ENCODE measurements at regions not wholly inside any gene's neighbourhood (a gene's known extent, or its start where the extent isn't known, plus 50 kb on each side); places are given as distances from the start of the nearest gene placed in this dataset.

DNA sequence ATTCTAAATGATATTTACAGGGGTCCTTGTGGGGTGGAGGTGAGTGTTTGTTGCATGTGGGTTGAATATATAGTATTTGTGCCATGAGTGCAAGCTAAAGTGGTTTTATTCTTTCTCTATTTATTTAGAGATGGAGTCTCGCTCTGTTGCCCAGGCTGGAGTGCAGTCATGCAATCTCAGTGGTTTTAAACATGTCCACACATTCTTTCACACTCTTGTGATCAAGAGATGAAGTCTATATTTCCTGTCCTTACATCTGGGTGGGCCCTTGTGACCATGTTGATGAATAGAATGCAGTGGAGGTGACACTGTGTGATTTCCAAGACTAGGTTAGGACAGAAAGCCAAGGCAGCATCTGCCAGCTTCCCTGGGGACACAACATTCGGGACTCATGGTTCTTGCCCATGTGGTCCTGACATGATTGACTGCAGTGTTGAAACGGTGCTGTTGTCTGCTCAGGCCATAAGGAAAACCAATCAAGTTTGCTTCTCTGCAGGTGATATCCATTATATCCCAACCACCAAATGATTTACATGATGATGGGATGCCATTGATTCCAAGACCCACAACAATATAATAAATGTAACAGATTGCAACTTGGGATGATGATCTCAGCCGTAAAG is 172.6 kb downstream of the SUDS3 start:
- H3K4me1 Mint-ChIP-seq = no peaks in the 10 kb centered on the region
- H3K27ac Mint-ChIP-seq = no peak overlapping the region
- H3K4me3 Mint-ChIP-seq = no peak overlapping the region
- peaks cover under 1 to 4% of the 10 kb centered on the region in 2 donors for H3K27me3 Mint-ChIP-seq
- ATAC-seq (replicated peaks) = no peak
- no peaks in the 10 kb centered on the region for H3K36me3 Mint-ChIP-seq
- peaks cover 4 to 10% of the 10 kb centered on the region in 2 donors for H3K9me3 Mint-ChIP-seq
- DNase-seq = no peak

DNA sequence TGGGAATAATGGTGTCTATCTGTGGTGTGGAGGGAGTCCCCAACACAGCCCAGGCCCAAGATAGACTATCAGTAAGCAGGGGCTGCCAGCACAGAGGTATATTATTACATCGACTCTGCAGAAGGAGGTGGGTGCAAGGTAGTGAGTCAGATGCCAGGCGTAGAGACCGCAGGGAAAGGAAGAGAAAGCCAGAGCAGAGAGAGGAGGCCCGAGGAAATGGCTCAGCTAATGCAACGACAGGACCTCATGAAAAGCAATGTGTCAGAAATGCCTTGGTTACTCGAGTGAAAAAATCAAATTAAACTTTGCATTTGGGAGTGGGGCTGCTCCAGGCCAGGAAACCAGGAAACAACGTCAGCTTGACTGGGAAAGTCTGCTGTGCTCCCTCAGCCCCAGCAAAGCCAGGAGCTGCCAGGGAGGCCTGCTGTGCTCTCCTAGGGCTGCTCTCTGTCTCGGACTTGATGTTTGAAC is 173.2 kb downstream of the SUDS3 start:
- Mint-ChIP-seq H3K4me1 (no peaks in the 10 kb centered on the region), H3K9me3 (peaks cover 4 to 10% of the 10 kb centered on the region in 2 donors)

GRCh38 chr12:118553856-118554504 is 177.6 kb downstream of the SUDS3 start:
- no peaks in the 10 kb centered on the region for H3K36me3 Mint-ChIP-seq
- ATAC-seq (replicated peaks) = no peak
- H3K27ac Mint-ChIP-seq = no peak overlapping the region
- peaks cover 0 to 4% of the 10 kb centered on the region in 2 donors for H3K27me3 Mint-ChIP-seq
- H3K4me3 Mint-ChIP-seq = no peak overlapping the region
- peaks cover 0 to 7% of the 10 kb centered on the region in 2 donors for H3K9me3 Mint-ChIP-seq
- DNase-seq = no peak
- no peaks in the 10 kb centered on the region for H3K4me1 Mint-ChIP-seq

More for the DNA sequence above, 173.2 kb downstream of the SUDS3 start:
- H3K27ac Mint-ChIP-seq = peak overlapping the region; percentile 60
- ATAC-seq (replicated peaks) (no peak), DNase-seq (no peak)
- no peak overlapping the region for H3K4me3 Mint-ChIP-seq
- H3K36me3 Mint-ChIP-seq = no peaks in the 10 kb centered on the region
- peaks cover 4% of the 10 kb centered on the region in 2 donors for H3K27me3 Mint-ChIP-seq

- DNase-seq (no peak), ATAC-seq (replicated peaks) (no peak)
- no peaks in the 10 kb centered on the region for H3K4me1 Mint-ChIP-seq
- no peak overlapping the region for H3K27ac Mint-ChIP-seq
- peaks cover 0 to 4% of the 10 kb centered on the region in 2 donors for H3K27me3 Mint-ChIP-seq
- H3K9me3 Mint-ChIP-seq = no peaks in the 10 kb centered on the region
- H3K4me3 Mint-ChIP-seq = no peak overlapping the region
- H3K36me3 Mint-ChIP-seq = no peaks in the 10 kb centered on the region
These were observed 182.6 kb downstream of the SUDS3 start for GRCh38 chr12:118558941-118559340.

DNA sequence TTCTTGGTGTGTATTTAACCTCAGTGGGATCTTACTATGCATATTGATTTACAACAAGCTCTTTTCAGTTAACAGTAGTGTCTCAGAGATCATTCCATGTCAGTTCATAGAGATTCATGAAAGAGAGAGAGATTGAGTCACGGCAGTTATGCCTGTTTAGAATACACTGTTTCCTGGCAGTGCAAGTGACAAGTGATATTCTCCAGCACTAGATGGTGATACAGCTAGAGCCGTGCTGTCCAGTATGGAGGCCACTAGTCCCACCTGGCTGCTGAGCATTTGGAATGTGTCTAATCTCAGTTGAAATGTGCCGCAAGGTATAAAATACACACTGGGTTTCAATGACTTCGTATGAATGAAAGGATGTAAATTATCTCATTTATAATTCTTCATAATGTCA is 184.4 kb downstream of the SUDS3 start:
- no peak for DNase-seq
- no peak for ATAC-seq (replicated peaks)
- Mint-ChIP-seq H3K9me3 (no peaks in the 10 kb centered on the region), H3K4me1 (no peaks in the 10 kb centered on the region), H3K27me3 (no peaks in the 10 kb centered on the region), H3K27ac (no peak overlapping the region), H3K36me3 (no peaks in the 10 kb centered on the region), H3K4me3 (no peak overlapping the region)

DNA sequence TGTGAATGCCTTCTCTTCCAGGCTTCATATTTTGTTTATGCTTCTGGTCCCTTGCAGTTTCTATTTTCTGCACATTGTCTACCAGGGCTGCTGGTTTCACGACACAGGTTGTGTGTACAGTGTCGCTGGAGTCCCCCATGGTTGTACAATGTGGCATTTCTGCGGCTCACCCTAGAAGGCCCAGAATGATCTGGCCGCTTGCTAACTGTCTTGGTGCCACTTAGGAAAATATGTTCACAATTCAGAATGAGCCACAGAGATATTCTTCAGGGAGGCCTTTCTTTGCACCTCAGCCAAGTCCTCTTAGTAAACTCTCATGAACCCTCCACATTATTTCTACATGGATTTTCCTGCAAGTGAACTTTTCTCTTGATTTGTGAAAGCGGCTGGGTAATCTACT is 195.4 kb downstream of the SUDS3 start:
- H3K4me1 Mint-ChIP-seq = no peaks in the 10 kb centered on the region
- H3K4me3 Mint-ChIP-seq = no peak overlapping the region
- no peak for ATAC-seq (replicated peaks)
- H3K27ac Mint-ChIP-seq = no peak overlapping the region
- peaks cover 3 to 9% of the 10 kb centered on the region in 2 donors for H3K27me3 Mint-ChIP-seq
- peaks cover 10 to 13% of the 10 kb centered on the region in 2 donors for H3K9me3 Mint-ChIP-seq
- no peaks in the 10 kb centered on the region for H3K36me3 Mint-ChIP-seq
- DNase-seq = no peak

GRCh38 chr12:118574288-118574687 is 197.9 kb downstream of the SUDS3 start:
- Mint-ChIP-seq H3K9me3 (peaks cover 10 to 13% of the 10 kb centered on the region in 2 donors), H3K4me3 (no peak overlapping the region), H3K27me3 (peaks cover 3 to 9% of the 10 kb centered on the region in 2 donors), H3K36me3 (no peaks in the 10 kb centered on the region), H3K4me1 (no peaks in the 10 kb centered on the region), H3K27ac (no peak overlapping the region)
- no peak for ATAC-seq (replicated peaks)
- no peak for DNase-seq

GRCh38 chr12:118575730-118576129 is 199.4 kb downstream of the SUDS3 start:
- peaks cover 0 to 3% of the 10 kb centered on the region in 2 donors for H3K27me3 Mint-ChIP-seq

GRCh38 chr12:118581371-118581770 is 205.0 kb downstream of the SUDS3 start:
- Mint-ChIP-seq H3K27me3 (no peaks in the 10 kb centered on the region), H3K36me3 (no peaks in the 10 kb centered on the region), H3K9me3 (peaks cover 0 to 1% of the 10 kb centered on the region in 2 donors), H3K4me3 (no peak overlapping the region), H3K27ac (no peak overlapping the region), H3K4me1 (no peaks in the 10 kb centered on the region)
- DNase-seq (no peak), ATAC-seq (replicated peaks) (no peak)

More at GRCh38 chr12:118575730-118576129, 199.4 kb downstream of the SUDS3 start:
- DNase-seq = no peak
- no peak for ATAC-seq (replicated peaks)
- no peaks in the 10 kb centered on the region for H3K4me1 Mint-ChIP-seq
- no peak overlapping the region for H3K27ac Mint-ChIP-seq
- H3K4me3 Mint-ChIP-seq = no peak overlapping the region
- H3K9me3 Mint-ChIP-seq = peaks cover 4% of the 10 kb centered on the region in 2 donors
- H3K36me3 Mint-ChIP-seq = no peaks in the 10 kb centered on the region

- no peak for ATAC-seq (replicated peaks)
- H3K4me3 Mint-ChIP-seq = no peak overlapping the region
- DNase-seq = no peak
- H3K4me1 Mint-ChIP-seq = no peaks in the 10 kb centered on the region
- no peak overlapping the region for H3K27ac Mint-ChIP-seq
- H3K9me3 Mint-ChIP-seq = peaks cover 4 to 9% of the 10 kb centered on the region in 2 donors
- no peaks in the 10 kb centered on the region for H3K27me3 Mint-ChIP-seq
- H3K36me3 Mint-ChIP-seq = no peaks in the 10 kb centered on the region
These were observed 206.5 kb downstream of the SUDS3 start for GRCh38 chr12:118582863-118583262.

DNA sequence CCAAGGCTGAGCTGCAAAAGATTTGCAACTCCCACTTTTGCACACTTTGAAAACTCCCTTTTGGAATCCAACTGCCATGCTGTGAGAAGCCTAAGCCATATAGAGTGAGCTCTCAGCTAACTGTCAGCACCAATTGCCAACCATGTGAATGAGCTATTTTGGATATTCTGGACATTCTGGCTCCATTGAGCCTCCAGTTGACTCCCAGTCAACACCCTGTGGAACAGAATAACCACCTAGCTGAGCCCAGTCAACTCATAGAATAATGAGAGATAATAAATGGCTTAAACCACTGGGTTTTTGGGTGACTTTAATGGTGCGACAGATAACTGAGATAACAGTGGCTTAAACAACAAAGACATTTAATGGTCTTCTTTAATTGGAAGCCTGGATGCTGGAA is 210.1 kb downstream of the SUDS3 start:
- no peak overlapping the region for H3K4me3 Mint-ChIP-seq
- no peaks in the 10 kb centered on the region for H3K4me1 Mint-ChIP-seq

DNA sequence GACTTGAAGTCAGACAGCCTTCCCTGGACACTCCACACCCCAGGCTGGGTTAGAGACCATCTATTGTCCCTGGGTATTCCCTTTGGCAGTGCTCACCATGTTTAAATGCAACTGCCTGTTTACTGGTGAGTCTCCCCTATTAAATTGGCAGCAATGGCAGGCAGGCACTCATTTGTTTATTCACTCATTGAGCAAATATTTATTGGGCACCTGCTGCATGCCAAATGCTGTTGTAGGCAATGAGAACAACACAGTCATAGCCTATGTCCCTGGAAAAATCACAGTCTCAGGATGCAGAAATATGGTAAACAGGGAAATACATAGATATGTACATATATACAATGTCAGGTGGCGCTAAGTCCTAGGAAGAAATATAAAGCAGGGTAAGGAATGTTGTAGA is 212.8 kb downstream of the SUDS3 start:
- H3K4me3 Mint-ChIP-seq = no peak overlapping the region
- H3K27ac Mint-ChIP-seq = no peak overlapping the region
- no peaks in the 10 kb centered on the region for H3K4me1 Mint-ChIP-seq
- no peak for DNase-seq
- no peak for ATAC-seq (replicated peaks)
- H3K9me3 Mint-ChIP-seq = peaks cover 4 to 9% of the 10 kb centered on the region in 2 donors
- no peaks in the 10 kb centered on the region for H3K36me3 Mint-ChIP-seq
- peaks cover 0 to 15% of the 10 kb centered on the region in 2 donors for H3K27me3 Mint-ChIP-seq

More for the DNA sequence above, 210.1 kb downstream of the SUDS3 start:
- Mint-ChIP-seq H3K27ac (no peak overlapping the region), H3K27me3 (peaks cover 0 to 15% of the 10 kb centered on the region in 2 donors), H3K9me3 (peaks cover 4 to 9% of the 10 kb centered on the region in 2 donors), H3K36me3 (no peaks in the 10 kb centered on the region)
- no peak for DNase-seq
- no peak for ATAC-seq (replicated peaks)

GRCh38 chr12:118590406-118591150 is 214.2 kb downstream of the SUDS3 start:
- DNase-seq (no peak), ATAC-seq (replicated peaks) (no peak)
- Mint-ChIP-seq H3K36me3 (no peaks in the 10 kb centered on the region), H3K27ac (no peak overlapping the region), H3K27me3 (peaks cover 0 to 15% of the 10 kb centered on the region in 2 donors), H3K4me3 (no peak overlapping the region), H3K4me1 (no peaks in the 10 kb centered on the region), H3K9me3 (peaks cover 4 to 9% of the 10 kb centered on the region in 2 donors)

GRCh38 chr12:118603610-118604361 is 227.4 kb downstream of the SUDS3 start:
- no peaks in the 10 kb centered on the region for H3K36me3 Mint-ChIP-seq
- DNase-seq (no peak), ATAC-seq (replicated peaks) (no peak)
- H3K27ac Mint-ChIP-seq = no peak overlapping the region
- peaks cover 4% of the 10 kb centered on the region in 2 donors for H3K9me3 Mint-ChIP-seq
- peaks cover 14 to 16% of the 10 kb centered on the region in 2 donors for H3K27me3 Mint-ChIP-seq
- no peaks in the 10 kb centered on the region for H3K4me1 Mint-ChIP-seq
- H3K4me3 Mint-ChIP-seq = no peak overlapping the region
